LHCN-M2 (cell line): ENCODE measurements at regions not wholly inside any gene's neighbourhood (a gene's known extent, or its start where the extent isn't known, plus 50 kb on each side); places are given as distances from the start of the nearest gene placed in this dataset.

Source experiments
- DNase-seq: peaks from one replicate; pipeline ENCODE4 v3.0.0-alpha.2; 2012; ENCODE audit warnings: low read depth

DNA sequence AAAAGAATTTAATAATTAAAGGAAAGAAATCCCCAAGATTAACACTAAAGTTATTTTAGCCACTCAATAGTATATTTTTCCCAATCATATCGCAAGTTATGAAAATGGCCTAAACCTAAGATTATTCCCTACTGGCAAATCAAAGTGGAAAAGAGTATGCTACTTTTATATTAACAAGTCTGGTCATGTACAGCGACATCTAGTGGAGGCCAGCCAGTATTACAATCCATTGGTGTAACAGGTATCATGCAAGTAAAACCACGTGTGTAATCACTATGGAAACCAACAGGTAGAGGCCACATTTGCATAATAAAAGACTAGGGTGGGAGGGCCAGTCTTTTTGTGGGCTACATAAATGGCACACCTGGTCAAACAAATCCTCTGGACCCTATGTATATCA lies 976.4 kb upstream of the CDH9 start:
- DNase-seq = peak; percentile 7

DNA sequence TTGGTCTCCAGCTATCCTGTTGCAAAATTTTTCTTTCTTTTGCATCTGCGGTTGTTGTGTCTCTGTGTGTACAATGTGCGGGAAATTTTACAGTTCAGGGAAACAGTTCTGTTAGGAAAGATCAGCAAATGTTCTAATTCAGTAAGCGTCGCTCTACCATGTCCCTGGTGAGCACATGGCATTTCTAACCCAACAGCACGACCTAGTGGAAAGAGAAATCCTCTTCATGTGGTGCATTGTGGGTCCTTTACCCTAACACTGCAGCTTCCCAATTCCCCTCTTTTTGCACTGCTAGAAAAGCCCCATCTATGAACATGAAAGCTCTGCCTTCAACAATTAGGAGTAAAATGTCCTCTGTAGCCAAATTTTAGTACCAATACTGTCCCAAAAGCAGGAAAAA lies 974.2 kb upstream of the CDH9 start:
- no peak for DNase-seq

GRCh38 chr5:28009576-28009975 lies 971.2 kb upstream of the CDH9 start:
- no peak for DNase-seq

DNA sequence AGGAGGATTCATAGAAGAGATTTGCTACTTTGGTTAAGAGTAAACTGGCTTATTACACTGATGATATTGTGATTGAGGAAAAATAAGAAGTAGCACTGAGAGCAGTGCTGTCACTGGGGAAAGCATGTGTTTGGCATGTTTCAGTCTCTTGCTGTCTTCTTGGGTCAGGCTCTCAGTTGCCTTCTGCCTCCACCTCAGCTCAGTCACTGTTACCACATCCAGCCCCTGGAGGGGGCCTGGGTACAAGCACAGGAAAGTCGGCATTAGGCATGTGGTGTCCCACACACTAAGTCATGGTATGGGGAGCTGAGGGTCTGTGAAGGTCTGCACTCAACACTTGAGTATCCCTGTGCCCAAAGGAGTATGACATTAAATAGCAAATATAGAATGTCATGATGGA lies 958.3 kb upstream of the CDH9 start:
- no peak for DNase-seq

GRCh38 chr5:27995867-27996266 lies 957.5 kb upstream of the CDH9 start:
- no peak for DNase-seq

- no peak for DNase-seq
These were observed 939.9 kb upstream of the CDH9 start for GRCh38 chr5:27978322-27978721.

- DNase-seq = peak; percentile 8
These were observed 930.8 kb upstream of the CDH9 start for GRCh38 chr5:27969157-27969556.

DNA sequence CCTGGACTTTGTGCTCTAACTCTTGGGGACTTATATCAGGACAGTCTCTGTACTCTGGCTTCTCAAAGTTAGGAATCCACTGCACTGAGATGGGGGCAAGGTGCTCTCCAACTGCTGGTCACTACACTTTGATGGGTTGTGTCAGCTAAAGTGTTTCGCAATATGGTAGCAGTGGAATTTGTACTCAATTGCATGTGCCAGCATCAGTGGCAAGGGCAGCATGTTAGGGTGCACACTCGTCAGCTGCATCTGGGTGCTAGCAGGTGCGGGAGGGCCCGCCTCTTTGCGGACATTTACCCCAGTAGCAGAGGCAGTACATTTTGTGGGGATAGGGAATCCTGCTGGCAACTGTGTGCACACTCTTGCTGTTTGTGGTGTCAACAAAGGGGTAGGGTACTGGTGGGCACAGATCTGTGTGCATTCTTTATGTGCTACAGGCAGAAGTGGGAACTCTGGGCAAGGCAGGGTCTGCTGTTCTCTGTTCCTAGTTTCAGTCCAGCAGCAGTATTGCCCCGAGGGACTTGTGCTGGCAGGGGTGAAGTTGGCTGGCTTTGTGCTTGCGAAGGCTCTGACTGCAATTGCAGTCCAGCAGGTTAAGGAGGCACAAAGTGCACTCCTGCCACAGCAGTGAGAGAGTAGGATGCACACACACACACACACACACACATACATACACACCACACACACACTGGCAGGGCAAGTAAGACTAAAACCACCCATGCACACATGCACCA lies 924.8 kb upstream of the CDH9 start:
- no peak for DNase-seq

- DNase-seq = peak; percentile 32
These were observed 923.8 kb upstream of the CDH9 start for GRCh38 chr5:27962198-27962597.

- DNase-seq = peak; percentile 15
These were observed 908.7 kb upstream of the CDH9 start for GRCh38 chr5:27947088-27947487.

DNA sequence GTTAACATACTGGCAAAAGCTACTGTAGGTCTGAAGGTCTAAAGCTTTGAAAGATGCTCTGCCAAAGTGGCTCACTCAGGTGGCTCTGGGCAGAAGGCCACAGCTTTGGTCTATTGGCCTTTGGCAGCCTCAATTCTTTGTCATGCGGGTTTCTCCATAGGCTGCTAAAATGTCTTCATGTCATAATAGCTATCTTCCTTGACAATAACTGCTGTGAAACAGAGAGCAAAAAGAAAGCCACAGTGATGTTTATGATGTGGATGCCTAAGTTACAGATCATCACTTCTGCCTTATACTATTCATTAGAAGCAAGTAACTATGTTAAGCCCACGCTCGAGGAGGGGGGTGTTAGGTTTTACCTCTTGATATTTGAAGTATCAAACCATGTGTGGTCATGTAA lies 906.1 kb upstream of the CDH9 start:
- DNase-seq = peak; percentile 23

GRCh38 chr5:27938989-27939388 lies 900.6 kb upstream of the CDH9 start:
- no peak for DNase-seq

- DNase-seq = no peak
These were observed 889.7 kb upstream of the CDH9 start for GRCh38 chr5:27928060-27928459.

DNA sequence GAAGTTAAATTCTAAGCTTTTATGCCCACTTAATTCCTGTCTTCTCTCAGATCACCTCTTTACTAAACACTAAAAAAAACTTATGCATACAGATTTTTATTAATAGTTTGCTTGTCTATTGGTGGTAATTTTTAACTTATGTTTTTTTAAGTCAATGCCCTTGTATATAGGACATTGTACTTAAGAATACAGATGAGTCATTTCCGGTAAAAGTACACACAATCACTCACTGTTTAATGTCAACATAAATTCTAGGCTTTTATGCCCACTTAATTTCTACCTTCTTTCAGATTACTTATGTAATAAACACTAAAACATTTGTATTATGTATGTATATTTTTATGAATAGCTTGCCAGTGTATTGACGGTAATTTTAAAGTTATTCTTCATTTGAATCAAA lies 872.8 kb upstream of the CDH9 start:
- DNase-seq = no peak

DNA sequence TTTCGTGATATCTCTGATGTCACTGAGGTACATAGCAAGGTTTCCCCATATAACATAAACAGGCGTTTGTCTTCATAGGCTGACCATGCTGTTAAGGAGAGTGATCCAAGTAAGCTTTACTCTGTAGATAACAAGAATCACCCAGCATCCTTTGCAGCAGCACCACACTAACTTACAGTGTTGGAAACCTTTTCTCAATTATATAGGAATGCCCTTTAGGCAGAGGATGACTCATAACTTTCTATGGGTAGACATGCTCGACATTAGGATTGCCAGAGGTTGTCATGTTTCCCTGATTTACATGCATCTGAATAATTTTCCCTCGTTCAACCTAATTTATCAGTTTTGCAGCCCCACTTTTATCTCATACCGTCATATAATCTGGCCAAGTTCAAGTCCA lies 870.0 kb upstream of the CDH9 start:
- no peak for DNase-seq

GRCh38 chr5:27906931-27907601 lies 868.7 kb upstream of the CDH9 start:
- DNase-seq = peak; percentile 46

- no peak for DNase-seq
These were observed 868.1 kb upstream of the CDH9 start for GRCh38 chr5:27906481-27906880.

DNA sequence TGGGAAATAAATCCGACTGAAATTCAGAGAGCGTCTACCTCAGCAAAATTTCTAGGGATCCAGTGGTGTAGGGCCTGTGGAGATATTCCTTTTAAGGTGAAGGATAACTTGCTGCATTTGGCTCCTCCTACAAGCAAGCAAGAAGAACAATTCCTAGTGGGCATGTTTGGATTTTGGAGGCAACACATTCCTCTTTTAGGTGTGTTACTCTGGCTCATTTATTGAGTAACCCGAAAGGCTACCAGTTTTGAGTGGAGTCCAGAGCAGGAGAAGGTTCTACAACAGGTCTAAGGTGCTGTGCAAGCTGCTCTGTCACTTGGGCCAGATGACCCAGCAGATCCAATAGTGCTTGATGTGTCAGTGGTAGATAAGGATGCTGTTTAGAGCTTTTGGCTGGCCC lies 862.4 kb upstream of the CDH9 start:
- DNase-seq = no peak

DNA sequence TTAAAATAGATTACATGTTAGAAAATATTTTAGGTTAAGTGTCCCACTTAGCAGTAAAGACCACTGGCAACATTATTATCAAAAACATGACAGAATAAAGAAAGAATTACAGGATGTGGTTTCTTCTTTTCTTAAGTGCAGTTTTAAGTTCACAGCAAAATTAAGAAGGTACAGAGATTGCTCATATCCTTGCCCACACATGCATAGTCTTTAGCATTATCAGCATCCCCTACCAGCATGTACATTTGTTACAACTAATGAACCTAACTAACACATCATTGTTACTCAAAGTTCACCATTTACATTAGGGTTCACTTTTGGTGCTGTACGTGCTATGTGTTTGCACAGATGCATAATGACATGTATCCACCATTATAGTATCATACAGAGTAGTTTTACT lies 837.7 kb upstream of the CDH9 start:
- peak; percentile 52 for DNase-seq

DNA sequence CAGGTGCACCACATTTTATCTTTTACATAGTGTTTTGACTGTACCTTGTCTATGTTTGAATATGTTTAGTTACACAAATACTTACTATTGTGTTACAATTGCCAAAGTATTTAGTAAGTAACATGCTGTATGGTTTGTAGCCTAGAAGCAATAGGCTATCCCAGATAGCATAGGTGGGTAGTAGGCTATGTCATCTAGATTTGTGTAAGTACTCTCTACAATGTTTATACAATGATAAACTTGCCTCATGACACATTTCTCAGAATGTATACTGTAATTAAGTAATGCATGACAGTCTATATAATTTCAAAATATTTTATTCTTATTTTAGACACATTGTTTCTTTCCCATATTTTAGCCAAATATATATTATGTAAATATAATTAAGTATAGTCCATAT lies 836.8 kb upstream of the CDH9 start:
- no peak for DNase-seq

GRCh38 chr5:27868292-27868691 lies 829.9 kb upstream of the CDH9 start:
- no peak for DNase-seq

DNA sequence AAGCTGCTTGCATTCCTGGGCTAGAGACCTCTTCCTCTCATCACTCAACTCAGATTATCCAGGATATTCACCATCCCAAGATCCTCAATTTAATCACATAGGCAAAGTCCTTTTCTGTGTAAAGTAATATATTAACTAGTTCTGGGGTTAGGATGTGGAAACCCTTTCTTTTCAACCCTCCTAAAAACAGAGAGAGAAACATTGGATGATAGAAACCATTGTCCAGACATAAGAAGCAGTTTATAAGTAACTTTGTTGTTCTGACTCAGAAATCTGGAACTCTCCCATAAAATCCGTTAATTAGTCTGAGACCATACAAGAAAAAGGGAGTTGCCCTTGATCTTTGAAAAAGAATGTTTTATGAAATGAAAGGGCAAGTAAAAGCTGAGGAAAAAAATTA lies 817.1 kb upstream of the CDH9 start:
- no peak for DNase-seq

GRCh38 chr5:27854243-27854852 lies 816.0 kb upstream of the CDH9 start:
- peak; percentile 26 for DNase-seq
